Progenitor cell of endocrine pancreas (in vitro differentiated cells): ENCODE measurements at regions not wholly inside any gene's neighbourhood (a gene's known extent, or its start where the extent isn't known, plus 50 kb on each side); places are given as distances from the start of the nearest gene placed in this dataset.
A peak's percentile ranks its signal among the peaks of the same experiment; 100 is the strongest.

Experiments
- DNase-seq: peaks from one replicate; pipeline ENCODE4 v3.0.0; 2021; ENCODE audit warnings: low spot score; ENCODE audit not compliant: unreplicated experiment
- H3K27ac Mint-ChIP-seq: 2 replicates; pipeline ENCODE4 v1.8.0; 2021; ENCODE audit warnings: mild to moderate bottlenecking, moderate library complexity, mixed read lengths
- H3K27me3 Mint-ChIP-seq: 2 replicates; pipeline ENCODE4 v1.8.0; 2021; ENCODE audit warnings: mixed read lengths
- H3K36me3 Mint-ChIP-seq: 2 replicates; pipeline ENCODE4 v1.8.0; 2022; ENCODE audit warnings: mixed read lengths; ENCODE audit not compliant: insufficient read depth
- H3K4me1 Mint-ChIP-seq: 2 replicates; pipeline ENCODE4 v1.8.0; 2021; ENCODE audit warnings: low read depth, mixed read lengths
- H3K4me3 Mint-ChIP-seq: 2 replicates; pipeline ENCODE4 v1.8.0; 2021; ENCODE audit warnings: low read depth, mild to moderate bottlenecking, moderate library complexity, mixed read lengths
- H3K9me3 Mint-ChIP-seq: 2 replicates; pipeline ENCODE4 v1.8.0; 2021; ENCODE audit warnings: low read depth, mixed read lengths
- CTCF ChIP-seq: fragments of 200-600 bp; sonication (generic); IDR thresholded peaks from one replicate; pipeline ENCODE4 v1.5.0; 2021; ENCODE audit warnings: antibody characterized with exemption, mild to moderate bottlenecking; ENCODE audit not compliant: unreplicated experiment

- Mint-ChIP-seq H3K9me3 (no peaks in the 10 kb centered on the region), H3K4me3 (no peak overlapping the region), H3K27ac (no peak overlapping the region), H3K4me1 (peaks cover 35% of the 10 kb centered on the region), H3K36me3 (no peaks in the 10 kb centered on the region), H3K27me3 (no peaks in the 10 kb centered on the region)
- TF ChIP-seq CTCF = no peak
- DNase-seq = no peak
Measured at GRCh38 chr6:139544701-139545057, 170.2 kb upstream of the CITED2 start.

GRCh38 chr6:139542351-139542750 is 167.9 kb upstream of the CITED2 start:
- no peak for TF ChIP-seq CTCF
- Mint-ChIP-seq H3K9me3 (no peaks in the 10 kb centered on the region), H3K36me3 (no peaks in the 10 kb centered on the region), H3K27me3 (no peaks in the 10 kb centered on the region), H3K27ac (no peak overlapping the region), H3K4me1 (peaks cover 36% of the 10 kb centered on the region), H3K4me3 (no peak overlapping the region)
- no peak for DNase-seq

GRCh38 chr6:139540894-139541293 is 166.4 kb upstream of the CITED2 start:
- H3K27me3 Mint-ChIP-seq = no peaks in the 10 kb centered on the region
- no peak overlapping the region for H3K27ac Mint-ChIP-seq
- no peaks in the 10 kb centered on the region for H3K36me3 Mint-ChIP-seq
- TF ChIP-seq CTCF = no peak
- no peak for DNase-seq
- no peak overlapping the region for H3K4me3 Mint-ChIP-seq
- H3K9me3 Mint-ChIP-seq = no peaks in the 10 kb centered on the region
- H3K4me1 Mint-ChIP-seq = peaks cover 34% of the 10 kb centered on the region

GRCh38 chr6:139540276-139540675 is 165.8 kb upstream of the CITED2 start:
- Mint-ChIP-seq H3K9me3 (no peaks in the 10 kb centered on the region), H3K27me3 (no peaks in the 10 kb centered on the region), H3K36me3 (no peaks in the 10 kb centered on the region), H3K27ac (no peak overlapping the region), H3K4me1 (peaks cover 28% of the 10 kb centered on the region), H3K4me3 (no peak overlapping the region)
- DNase-seq = no peak
- TF ChIP-seq CTCF = no peak

GRCh38 chr6:139539852-139540251 is 165.4 kb upstream of the CITED2 start:
- Mint-ChIP-seq H3K4me3 (no peak overlapping the region), H3K27me3 (no peaks in the 10 kb centered on the region), H3K27ac (peak overlapping the region; percentile 27), H3K9me3 (no peaks in the 10 kb centered on the region), H3K4me1 (peaks cover 25% of the 10 kb centered on the region), H3K36me3 (no peaks in the 10 kb centered on the region)
- DNase-seq = no peak
- TF ChIP-seq CTCF = no peak

- no peaks in the 10 kb centered on the region for H3K9me3 Mint-ChIP-seq
- no peak for DNase-seq
- no peaks in the 10 kb centered on the region for H3K27me3 Mint-ChIP-seq
- H3K4me3 Mint-ChIP-seq = no peak overlapping the region
- peaks cover 36% of the 10 kb centered on the region for H3K4me1 Mint-ChIP-seq
- H3K27ac Mint-ChIP-seq = no peak overlapping the region
- no peak for TF ChIP-seq CTCF
- H3K36me3 Mint-ChIP-seq = no peaks in the 10 kb centered on the region
Measured at GRCh38 chr6:139538366-139538765, 163.9 kb upstream of the CITED2 start.
